Nucleus accumbens (tissue), 56 donors: ENCODE measurements at regions not wholly inside any gene's neighbourhood (a gene's known extent, or its start where the extent isn't known, plus 50 kb on each side); places are given as distances from the start of the nearest gene placed in this dataset.
"Not testable (repeated sequence)": the region's sequence is repeated elsewhere in the genome, so short reads cannot be mapped to it uniquely, and the experiment has no call there.

Experiments used
- DNase-seq, 56 donors: peaks; one replicate each; lab custom pipeline; 2025; lab: John Stamatoyannopoulos, UW

DNA sequence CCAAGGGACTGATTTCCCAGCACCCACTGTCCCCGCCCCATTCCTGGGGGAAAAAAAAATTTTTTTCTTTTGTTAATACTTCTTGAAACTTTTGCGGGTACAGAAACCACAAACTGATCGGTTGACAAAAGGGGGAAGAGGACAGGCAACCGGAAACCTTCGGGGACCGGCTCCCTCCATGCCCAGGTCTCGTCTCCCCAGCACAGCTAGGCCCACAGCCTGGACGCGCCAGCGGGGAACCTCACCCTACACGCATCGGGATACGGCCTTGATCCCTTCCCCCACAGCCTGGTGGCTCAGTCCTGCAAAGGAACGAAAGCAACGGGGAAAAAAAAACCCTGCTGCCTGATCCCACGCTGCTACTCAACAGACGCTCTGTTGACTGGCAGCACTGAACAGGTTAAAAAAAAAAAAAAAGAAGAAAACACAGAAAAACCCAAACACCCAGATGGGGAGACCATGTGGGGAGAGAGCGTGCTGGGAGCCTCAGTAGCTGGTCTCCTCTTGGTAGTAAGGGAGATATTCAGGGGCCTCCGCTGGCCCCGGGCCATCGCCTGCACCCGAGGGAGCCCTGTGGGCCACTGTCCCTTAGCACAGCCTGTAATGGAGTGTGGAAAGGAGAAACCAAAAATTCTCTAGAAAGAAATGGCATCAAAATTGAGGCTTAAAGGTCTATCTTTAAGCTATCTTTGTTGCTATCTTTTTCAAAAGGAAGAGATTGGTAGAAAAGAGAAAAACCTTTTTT, 185.7 kb downstream of the POTEC start:
- DNase-seq, result not testable (repeated sequence)

DNA sequence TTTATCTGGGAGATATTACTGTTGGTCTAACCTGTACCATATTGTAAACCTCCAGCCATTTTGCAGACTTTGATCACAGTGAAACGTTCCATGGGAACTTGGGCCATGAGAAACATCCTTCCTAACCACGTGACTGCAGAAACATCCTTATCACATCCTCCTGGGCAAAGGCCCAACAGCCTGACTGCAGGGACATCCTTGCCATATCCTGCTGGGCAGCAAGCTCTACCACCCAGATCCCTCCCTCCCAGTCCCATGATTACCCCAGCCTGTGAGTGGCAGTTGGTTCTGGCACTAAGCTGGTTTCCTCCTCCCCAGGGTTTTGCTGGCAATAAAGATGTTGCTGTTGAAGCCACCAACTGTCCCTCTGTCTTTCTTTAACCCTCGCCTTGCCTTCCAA, 201.2 kb downstream of the POTEC start:
- not testable (repeated sequence) for DNase-seq

DNA sequence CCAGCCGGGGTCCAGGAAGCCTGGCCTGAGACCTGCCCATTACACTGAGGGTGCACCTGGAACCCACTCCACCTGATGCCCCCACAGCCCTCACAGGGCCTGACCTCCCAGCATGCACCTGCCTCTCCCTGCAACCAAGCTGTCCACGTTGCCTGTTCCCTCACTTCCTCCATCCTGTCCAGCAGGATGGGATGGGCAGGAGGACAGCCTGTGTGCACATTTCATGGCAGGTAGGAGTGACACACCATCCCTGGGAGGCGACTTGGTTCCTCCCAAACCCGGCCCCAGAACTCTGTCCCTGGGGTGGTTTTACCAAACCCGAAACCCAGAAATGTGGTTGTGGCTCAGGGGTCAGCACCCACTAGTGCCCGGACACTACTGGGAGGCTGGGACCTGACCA, 203.8 kb upstream of the ZNF519 start:
- not testable (repeated sequence) for DNase-seq

DNA sequence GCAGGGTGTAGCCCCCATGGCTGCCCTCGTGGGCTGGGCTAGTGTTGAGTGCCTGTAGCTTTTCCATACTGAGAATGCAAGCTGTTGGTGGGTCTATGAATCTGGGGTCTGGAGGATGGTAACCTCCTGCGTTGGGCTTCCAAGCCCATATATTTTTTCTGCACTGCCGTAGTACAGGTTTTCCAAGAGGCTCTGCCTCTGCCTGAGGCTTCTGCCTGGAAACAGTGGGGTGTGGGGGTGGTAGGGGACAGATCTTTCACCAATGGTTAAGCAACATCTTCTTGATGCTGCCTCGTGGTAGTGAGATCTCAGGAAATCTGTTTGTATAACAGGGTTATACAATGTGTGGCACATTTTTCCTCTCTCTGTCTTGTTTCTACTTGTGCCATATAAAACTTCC, 189.0 kb upstream of the ZNF519 start:
- DNase-seq, result not testable (repeated sequence)

DNA sequence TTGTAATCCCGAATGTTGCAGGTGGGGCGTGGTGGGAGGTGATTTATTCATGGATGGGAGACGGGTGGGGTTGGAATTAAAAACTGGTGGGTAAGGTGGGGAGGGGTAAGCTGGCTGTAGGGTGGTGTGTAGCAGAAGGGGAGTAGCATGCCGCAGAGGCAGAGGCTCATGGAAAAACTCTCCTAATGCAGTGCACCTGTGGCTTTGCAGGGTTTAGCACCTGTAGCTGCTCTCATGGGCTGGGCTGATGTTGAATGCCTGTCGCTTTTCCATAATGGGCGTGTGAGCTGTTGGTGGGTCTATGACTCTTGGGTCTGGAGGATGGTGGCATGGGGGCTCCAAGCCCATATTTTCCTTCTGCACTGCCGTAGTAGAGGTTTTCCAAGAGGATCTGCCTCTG, 169.0 kb upstream of the ZNF519 start:
- not testable (repeated sequence) for DNase-seq

DNA sequence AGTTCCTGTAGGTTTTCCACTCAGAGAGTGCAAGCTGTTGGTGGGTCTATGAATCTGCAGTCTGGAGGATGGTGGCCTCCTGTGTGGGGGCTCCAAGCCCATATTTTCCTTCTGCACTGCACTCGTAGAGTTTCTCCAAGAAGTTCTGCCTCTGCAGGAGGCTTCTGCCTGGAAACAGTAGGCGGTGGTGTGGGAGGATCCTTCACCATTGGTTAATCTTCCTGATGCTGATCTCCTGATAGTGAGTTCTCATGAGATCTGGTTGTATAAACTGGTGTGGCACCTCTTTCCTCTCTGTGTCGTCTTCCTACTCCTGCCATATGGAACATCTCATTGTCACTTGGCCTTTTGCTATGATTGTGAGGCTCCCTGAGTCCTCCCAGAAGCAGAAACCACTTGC, 162.8 kb upstream of the ZNF519 start:
- DNase-seq, result peak in 2 of 56 donors; percentile 2 to 27

DNA sequence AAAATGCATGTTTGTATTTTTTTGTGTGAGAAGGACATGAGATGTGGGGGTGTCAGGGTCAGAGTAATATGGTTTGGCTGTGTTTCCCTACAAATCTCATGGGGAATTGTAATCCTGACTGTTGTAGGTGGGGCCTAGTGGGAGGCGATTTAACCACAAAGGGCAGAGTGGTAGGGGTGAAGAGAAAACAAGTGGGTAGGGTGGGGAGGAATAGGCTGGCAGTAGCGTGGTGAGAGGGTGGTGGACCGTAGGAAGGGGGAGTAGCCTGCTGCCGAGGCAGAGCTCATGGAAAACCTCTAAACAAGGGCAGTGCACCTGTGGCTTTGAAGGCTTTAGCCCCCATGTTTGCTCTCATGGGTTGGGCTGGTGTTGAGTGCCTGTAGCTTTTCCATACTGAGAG, 152.8 kb upstream of the ZNF519 start:
- DNase-seq, result no peak

DNA sequence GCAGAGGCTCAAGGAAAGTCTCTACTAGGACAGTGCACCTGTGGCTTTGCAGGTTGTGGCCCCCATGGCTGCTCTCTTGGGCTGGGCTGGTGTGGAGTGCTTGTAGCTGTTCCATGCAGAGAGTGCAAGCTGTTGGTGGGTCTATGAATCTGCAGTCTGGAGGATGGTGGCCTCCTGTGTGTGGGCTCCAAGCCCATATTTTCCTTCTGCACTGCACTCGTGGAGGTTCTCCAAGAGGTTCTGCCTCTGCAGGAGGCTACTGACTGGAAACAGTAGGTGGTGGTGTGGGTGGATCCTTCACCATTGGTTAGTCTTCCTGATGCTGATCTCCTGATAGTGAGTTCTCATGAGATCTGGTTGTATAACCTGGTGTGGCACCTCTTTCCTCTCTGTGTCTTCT, 143.2 kb upstream of the ZNF519 start:
- DNase-seq, result not testable (repeated sequence)

DNA sequence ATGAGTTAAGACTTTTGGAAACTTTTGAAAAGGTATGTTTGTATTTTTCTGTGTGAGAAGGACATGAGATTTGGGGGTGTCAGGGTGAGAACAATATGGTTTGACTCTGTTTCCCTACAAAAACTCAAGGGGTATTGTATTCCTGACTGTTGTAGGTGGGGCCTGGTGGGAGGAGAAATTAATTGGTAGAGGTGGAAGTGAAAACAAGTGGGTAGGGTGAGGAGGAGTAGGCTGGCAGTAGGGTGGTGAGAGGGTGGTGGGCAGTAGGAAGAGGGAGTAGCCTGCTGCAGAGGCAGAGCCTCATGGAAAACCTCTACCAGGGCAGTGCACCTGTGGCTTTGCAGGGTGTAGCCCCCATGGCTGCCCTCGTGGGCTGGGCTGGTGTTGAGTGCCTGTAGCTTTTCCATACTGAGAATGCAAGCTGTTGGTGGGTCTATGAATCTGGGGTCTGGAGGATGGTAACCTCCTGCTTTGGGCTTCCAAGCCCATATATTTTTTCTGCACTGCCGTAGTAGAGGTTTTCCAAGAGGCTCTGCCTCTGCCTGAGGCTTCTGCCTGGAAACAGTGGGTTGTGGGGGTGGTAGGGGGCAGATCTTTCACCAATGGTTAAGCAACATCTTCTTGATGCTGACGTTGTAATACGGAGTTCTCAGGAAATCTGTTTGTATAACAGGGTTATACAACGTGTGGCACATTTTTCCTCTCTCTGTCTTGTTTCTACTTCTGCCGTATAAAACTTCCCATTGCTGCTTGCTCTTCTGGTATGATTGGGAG, 133.6 kb upstream of the ZNF519 start:
- peak in 1 of 56 donors; percentile 22 for DNase-seq

DNA sequence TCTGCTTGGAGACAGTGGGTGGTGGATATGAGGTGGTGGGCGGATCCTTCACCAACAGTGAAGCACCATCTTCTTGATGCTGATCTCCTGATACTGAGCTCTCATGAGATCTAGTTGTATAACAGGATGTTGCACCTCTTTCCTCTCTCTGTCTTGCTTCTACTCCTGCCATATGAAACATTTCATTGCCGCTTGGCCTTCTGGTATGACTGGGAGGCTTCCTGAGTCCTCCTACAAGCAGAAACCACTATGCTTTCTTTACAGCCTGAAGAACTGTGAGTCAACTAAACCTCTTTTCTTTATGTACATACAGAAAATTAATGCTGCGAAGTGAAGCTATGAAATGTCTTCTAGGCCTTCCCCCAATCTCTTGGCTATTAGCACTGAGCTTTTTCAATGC, 130.6 kb upstream of the ZNF519 start:
- DNase-seq, result not testable (repeated sequence)

DNA sequence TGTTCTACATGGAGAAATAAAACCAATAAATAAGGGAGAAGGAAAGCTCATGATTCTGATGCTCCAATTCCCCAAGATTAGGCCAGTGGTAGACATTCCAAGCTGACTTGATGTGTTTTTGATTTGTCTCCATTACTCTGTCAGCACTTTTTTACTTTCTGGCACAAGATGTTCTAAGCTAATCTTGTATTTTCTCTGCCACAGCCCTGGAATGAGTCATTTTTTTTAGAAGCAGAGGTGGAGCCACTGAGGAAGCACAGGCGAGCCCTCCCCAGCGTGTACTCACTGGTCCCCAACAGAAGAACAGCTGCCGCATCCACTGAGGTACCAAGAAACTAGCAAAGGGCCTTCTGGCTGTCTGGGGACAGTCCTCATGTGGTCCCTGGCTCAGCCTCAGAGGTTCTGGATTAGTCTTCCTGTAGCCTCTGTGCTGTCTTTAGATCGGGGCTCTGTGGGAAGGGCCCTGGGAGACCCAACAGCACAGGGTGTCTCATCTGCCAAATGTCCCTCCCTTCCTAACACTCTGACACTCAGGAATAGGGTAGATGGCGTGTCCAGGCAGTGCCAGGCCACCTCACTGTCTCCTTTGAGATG, 117.9 kb upstream of the ZNF519 start:
- not testable (repeated sequence) for DNase-seq

DNA sequence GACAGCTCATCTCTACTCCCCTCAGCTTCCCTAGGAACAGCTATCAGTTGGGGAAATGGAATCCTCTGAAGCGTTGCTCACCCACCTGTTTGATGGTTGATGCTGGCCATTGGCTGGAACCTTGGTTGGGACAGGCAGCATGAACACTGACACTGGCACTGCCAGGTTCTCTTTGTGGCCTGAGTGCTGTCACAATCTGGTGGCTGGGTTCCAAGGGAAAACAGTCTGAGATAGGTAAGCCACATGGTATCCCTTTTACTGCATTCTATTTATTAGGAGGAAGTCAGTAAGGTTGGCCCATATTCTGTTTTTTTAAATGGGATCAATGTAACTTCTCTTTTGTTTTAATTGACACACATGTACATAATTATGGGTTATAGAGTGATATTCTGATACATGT, 107.0 kb upstream of the ZNF519 start:
- not testable (repeated sequence) for DNase-seq

DNA sequence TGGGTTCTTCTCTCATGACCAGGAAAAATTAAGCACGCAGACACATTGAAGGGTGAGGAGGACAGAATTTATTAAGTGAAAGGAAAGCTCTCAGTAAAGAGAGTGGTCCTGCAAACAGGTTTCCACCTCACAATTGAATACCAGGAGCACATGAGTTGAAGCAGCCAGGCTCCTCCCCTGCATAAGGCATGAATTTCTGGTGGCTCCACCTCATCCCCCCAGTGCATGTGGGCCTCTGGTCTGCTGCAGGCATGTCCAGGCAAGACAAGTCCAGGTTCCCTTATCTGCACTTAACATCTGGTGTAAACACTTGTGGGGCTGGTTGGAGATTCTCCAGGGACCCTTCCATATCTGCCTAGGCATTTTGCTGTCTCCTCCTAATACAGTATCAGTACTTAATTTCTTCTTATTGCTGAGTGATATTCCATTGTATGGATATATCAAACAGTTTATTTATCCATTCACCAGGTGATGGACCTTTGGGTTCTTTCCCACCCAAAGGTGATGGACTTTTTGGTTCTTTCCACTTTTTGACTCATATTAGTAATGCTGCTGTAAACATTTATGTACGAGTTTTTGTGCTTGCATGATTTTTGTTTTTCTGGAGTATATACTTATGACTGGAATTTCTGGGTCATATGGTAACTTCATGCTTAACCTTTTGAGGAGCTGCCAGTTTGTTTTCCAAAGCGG, 104.3 kb upstream of the ZNF519 start:
- DNase-seq, result not testable (repeated sequence)

DNA sequence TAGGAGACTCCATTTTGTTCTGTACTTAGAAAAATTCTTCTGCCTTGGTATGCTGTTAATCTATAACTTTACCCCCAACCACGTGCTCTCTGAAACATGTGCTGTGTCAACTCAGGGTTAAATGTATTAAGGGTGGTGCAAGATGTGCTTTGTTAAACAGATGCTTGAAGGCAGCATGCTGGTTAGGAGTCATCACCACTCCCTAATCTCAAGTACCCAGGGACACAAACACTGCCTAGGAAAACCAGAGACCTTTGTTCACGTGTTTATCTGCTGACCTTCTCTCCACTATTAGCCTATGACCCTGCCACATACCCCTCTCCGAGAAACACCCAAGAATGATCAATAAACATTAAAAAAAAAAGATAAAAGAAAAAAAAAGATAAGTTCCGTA, 93.0 kb upstream of the ZNF519 start:
- DNase-seq, result not testable (repeated sequence)

DNA sequence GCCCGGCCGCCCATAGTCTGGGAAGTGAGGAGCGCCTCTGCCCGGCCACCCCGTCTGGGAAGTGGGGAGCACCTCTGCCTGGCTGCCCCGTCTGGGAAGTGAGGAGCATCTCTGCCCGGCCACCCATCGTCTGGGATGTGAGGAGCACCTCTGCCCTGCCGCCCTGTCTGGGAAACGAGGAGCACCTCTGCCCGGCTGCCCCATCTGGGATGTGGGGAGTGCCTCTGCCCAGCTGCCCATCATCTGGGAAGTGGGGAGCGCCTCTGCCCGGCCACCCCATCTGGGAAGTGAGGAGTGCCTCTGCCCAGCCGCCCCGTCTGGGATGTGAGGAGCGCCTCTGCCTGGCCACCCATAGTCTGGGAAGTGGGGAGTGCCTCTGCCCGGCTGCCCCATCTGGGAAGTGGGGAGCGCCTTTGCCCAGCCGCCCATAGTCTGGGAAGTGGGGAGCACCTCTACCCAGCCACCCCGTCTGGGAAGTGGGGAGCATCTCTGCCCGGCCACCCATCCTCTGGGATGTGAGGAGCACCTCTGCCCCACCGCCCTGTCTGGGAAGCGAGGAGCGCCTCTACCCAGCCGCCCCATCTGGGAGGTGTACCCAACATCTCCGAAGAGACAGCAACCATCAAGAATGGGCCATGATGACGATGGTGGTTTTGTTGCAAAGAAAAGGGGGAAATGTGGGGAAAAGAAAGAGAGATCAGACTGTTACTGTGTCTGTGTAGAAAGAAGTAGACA, 92.5 kb upstream of the ZNF519 start:
- not testable (repeated sequence) for DNase-seq

DNA sequence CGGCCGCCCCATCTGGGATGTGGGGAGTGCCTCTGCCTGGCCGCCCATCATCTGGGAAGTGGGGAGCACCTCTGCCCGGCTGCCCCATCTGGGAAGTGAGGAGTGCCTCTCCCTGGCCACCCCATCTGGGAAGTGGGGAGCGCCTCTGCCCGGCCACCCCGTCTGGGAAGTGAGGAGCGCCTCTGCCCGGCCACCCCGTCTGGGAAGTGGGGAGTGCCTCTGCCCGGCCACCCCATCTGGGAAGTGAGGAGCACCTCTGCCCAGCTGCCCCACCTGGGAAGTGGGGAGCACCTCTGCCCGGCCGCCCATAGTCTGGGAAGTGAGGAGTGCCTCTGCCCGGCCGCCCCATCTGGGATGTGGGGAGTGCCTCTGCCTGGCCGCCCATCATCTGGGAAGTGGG, 91.7 kb upstream of the ZNF519 start:
- not testable (repeated sequence) for DNase-seq

DNA sequence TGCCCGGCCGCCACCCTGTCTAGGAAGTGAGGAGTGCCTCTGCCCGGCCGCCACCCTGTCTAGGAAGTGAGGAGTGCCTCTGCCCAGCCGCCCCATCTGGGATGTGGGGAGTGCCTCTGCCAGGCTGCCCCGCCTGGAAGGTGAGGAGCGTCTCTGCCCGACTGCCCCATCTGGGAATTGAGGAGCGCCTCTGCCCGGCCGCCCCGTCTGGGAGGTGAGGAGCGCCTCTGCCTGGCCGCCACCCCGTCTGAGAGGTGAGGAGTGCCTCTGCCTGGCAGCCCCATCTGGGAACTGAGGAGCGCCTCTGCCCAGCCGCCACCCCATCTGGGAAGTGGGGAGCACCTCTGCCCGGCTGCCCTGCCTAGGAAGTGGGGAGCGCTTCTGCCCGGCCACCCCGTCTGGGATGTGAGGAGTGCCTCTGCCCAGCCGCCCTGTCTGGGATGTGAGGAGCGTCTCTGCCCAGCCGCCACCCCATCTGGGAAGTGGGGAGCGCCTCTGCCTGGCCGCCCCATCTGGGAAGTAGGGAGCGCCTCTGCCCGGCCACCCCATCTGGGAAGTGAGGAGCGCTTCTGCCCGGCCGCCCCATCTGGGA, 91.1 kb upstream of the ZNF519 start:
- DNase-seq, result not testable (repeated sequence)

DNA sequence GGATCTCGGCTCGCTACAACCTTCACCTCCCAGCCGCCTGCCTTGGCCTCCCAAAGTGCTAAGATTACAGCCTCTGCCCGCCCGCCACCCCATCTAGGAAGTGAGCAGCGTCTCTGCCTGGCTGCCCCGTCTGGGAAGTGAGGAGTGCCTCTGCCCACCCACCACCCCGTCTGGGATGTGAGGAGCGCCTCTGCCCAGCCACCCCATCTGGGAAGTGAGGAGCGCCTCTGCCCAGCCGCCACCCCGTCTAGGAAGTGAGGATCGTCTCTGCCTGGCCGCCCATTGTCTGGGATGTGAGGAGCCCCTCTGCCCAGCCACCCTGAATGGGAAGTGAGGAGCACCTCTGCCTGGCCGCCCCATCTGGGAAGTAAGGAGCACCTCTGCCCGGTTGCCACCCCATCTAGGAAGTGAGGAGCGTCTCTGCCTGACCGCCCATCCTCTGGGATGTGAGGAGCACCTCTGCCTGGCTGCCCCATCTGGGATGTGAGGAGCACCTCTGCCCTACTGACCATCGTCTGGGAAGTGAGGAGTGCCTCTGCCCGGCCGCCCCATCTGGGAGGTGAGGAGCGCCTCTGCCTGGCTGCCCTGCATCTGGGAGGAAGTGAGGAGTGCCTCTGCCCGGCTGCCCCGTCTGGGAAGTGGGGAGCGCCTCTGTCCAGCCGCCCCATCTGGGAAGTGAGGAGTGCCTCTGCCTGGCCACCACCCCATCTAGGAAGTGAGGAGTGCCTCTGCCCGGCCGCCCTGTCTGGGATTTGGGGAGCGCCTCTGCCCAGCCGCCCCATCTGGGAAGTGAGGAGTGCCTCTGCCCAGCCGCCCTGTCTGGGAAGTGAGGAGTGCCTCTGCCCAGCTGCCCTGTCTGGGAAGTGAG, 90.4 kb upstream of the ZNF519 start:
- DNase-seq, result not testable (repeated sequence)

DNA sequence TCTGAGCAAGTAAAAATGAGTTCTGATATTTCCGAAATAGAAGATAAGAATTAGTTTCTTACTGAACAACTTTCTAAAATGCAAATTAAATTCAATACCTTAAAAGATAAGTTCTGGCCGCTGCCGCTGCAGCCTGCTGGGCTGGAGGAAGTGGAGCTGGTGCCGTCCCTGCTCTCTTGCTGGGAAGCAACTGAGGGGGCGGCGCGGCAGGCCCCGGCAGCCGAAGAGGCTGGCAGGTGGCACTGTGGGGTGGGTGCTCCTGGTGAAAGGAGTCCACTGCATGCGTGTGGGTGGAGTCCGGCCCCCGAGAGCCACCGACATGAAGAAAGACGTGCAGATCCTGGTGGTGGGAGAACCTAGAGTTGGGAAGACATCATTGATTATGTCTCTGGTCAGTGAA, 89.5 kb upstream of the ZNF519 start:
- no peak for DNase-seq
